Dermis microvascular lymphatic vessel endothelial cell (primary cell): ENCODE measurements at regions not wholly inside any gene's neighbourhood (a gene's known extent, or its start where the extent isn't known, plus 50 kb on each side); places are given as distances from the start of the nearest gene placed in this dataset.

Source experiments
- DNase-seq, 2 donors: peaks; one replicate each; pipeline versions ENCODE4 v3.0.0 to v3.0.0-alpha.2; 2010; ENCODE audit warnings: low read depth in 2 of 2

DNA sequence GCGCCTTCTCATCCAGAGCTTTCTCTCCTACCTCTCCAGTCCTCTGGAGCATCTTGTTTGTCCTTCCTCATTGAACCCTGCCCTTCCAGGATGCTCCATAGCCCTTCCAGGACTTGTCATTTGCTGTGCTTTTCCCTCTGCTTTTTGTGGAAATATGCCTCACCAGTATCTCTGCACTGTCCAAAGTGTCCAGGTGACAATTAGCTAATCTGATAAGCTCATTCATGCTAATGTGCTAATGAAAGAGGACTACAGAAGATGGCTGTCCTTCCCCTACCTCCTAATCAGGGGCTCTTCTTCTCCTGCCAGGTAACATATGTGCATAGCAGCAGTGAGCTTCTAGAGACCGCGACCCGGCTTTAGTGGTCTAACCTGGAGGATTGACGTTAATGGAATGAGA, 58.4 kb upstream of the OTX2 start:
- DNase-seq = no peak

DNA sequence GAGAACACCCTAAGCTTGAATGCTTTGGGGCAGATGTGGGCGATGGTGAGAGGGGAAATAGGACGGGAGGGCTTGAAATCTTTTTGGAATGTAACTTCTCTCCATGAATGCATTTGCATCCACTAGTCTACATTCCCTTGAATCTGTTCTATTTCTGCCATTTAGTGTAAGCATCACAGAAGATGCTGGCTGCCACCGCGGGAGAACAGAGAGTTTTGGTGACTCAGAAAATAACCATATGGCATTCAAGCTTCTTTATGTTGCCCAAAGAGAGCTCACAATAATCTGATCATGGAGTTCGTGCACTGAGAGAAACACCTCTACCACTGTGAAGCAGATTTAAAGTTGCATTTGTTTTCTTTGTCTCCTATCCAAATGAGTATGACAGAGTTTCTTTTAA, 52.6 kb upstream of the OTX2 start:
- no peak for DNase-seq

DNA sequence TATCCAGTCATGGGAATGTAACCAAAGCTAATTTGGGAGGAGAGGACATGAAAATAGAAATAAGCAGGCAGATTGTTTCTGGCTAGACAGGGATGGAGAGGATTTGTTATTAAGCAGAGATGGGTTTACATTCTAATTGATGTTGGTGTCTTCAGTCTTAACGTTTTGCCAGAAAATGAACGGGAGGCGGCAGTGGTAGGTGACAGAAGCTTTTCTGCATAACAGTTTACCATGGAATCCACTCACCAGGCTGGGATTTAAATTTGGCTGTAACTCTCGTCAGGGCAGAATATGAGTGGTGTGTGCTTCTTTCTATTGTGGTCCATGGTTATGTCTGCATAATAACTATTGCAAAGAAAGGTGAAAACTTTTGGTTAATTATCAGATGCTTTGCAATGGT, 50.2 kb upstream of the OTX2 start:
- no peak for DNase-seq
